ENCODE measurements at regions not wholly inside any gene's neighbourhood (a gene's known extent, or its start where the extent isn't known, plus 50 kb on each side); places are given as distances from the start of the nearest gene placed in this dataset.

- ChIA-PET CTCF (ENCODE audit: partially characterized antibody) (interaction anchor here (0.6 to 5.0 kb wide), 43 partner anchors 8 to 612 kb away, joined by 3 to 61 read pairs (median 4); no protein-coding TSS in a partner anchor), POLR2A (ENCODE audit: partially characterized antibody) (interaction anchor here (0.9 to 1.4 kb wide), 5 partner anchors 9 to 197 kb away, joined by 3 to 7 read pairs (median 3); partner anchors contain the start of gene AK4)
- Histone ChIP-seq H2AK5ac (ENCODE audit: low read depth, low read length) (no peak overlapping the region), H3K27me3 (replicated peaks in 1 of 4; ENCODE audit: control insufficient read depth in 3 of 4, extremely low read depth in 1 of 4, insufficient read depth in 3 of 4, low read length in 3 of 4) (no peaks in the 10 kb centered on the region; a peak in 1 of 7 replicates), H4K5ac (ENCODE audit: insufficient read length, low read depth, low read length) (no peak overlapping the region), H3K36me3 (ENCODE audit: control insufficient read depth in 2 of 4, insufficient read depth in 4 of 4, low read length in 3 of 4) (no peaks in the 10 kb centered on the region), H2BK12ac (ENCODE audit: low read depth, low read length) (no peak overlapping the region), H4K20me1 (replicated peaks in 1 of 2; ENCODE audit: control insufficient read depth in 1 of 2, insufficient read depth in 2 of 2, low read length in 2 of 2) (no peaks in the 10 kb centered on the region), H3K4ac (replicated peaks; ENCODE audit: insufficient read length, low read depth, low read length) (no peak overlapping the region), H3K79me1 (ENCODE audit: low read depth, low read length) (no peaks in the 10 kb centered on the region), H2BK15ac (ENCODE audit: low read length) (0 out of 2 replicates have a peak overlapping the region, but pooled peaks have one; percentile 21), H2AFZ (ENCODE audit: low read length) (no peak overlapping the region), H3K4me2 (ENCODE audit: insufficient read depth in 1 of 2, low read depth in 2 of 2, low read length in 2 of 2) (no peak overlapping the region), H3K4me1 (replicated peaks in 1 of 4; ENCODE audit: control insufficient read depth in 3 of 4, insufficient read depth in 4 of 4, low read length in 3 of 4) (no peaks in the 10 kb centered on the region), H4K91ac (replicated peaks; ENCODE audit: insufficient read length, low read length) (no peak overlapping the region), H3K23ac (ENCODE audit: insufficient read length) (no peak overlapping the region), H2BK5ac (ENCODE audit: low read depth, low read length) (no peak overlapping the region), H3K56ac (replicated peaks; ENCODE audit: insufficient read length, low read depth, low read length) (no peak overlapping the region), H3K27ac (ENCODE audit: low read depth, low read length) (no peak overlapping the region), H3K4me3 (ENCODE audit: extremely low read depth in 1 of 4, insufficient read depth in 2 of 4, low read depth in 3 of 4, low read length in 4 of 4) (no peak overlapping the region), H3K9ac (replicated peaks in 1 of 4; ENCODE audit: extremely low read depth in 1 of 4, low read depth in 3 of 4, low read length in 3 of 4) (no peak overlapping the region), H2BK120ac (replicated peaks; ENCODE audit: low read depth, low read length) (no peak overlapping the region), H3K14ac (ENCODE audit: insufficient read length) (no peak overlapping the region), H3K18ac (ENCODE audit: extremely low read depth, low read length) (no peak overlapping the region), H3K79me2 (ENCODE audit: control insufficient read depth in 1 of 2, insufficient read depth in 2 of 2, low read length in 2 of 2) (no peaks in the 10 kb centered on the region), H3K9me3 (ENCODE audit: insufficient read depth in 2 of 2, low read depth in 1 of 2, low read length in 1 of 2) (no peaks in the 10 kb centered on the region), H4K8ac (ENCODE audit: extremely low read depth, insufficient read depth, low read length) (no peak overlapping the region), H3K23me2 (ENCODE audit: low read depth, low read length) (no peaks in the 10 kb centered on the region), H2BK20ac (ENCODE audit: low read length) (no peak overlapping the region)
- 58% methylated on average over 6 of the region's 6 CpGs; no CpG with 5 or more reads in 1 of the 2 experiments for WGBS, 2 experiments (ENCODE audit: extremely low coverage in 1 of 2, insufficient coverage in 1 of 2, insufficient read length in 1 of 2, insufficient replicate concordance in 2 of 2, low coverage in 1 of 2, low lambda C conversion rate in 2 of 2, missing lambda C conversion rate in 1 of 2)
- DNase-seq (ENCODE audit: low read depth in 1 of 2, low spot score in 2 of 2) (peak in 1 of 2 experiments; percentile 59), FAIRE-seq (peak; percentile 39)
- TF ChIP-seq CTCF (IDR thresholded peaks at IDR 0.05; ENCODE audit: control extremely low read depth in 1 of 3, insufficient read depth in 1 of 3, low read depth in 1 of 3, low read length in 3 of 3) (peak; percentile 52 to 81 (median 76)), RAD21 (IDR thresholded peaks at IDR 0.05 in 1 of 2, conservative IDR thresholded peaks at IDR 0.05 in 1 of 2; ENCODE audit: low read depth in 2 of 2, low read length in 2 of 2) (peak; percentile 83), ATF2 (IDR thresholded peaks at IDR 0.05; ENCODE audit: low read length) (no peak)
These were observed 72.7 kb upstream of the AK4 start for GRCh38 chr1:65075123-65075976.

Data from H1 (cell line).